Astrocyte (in vitro differentiated cells and primary cell): ENCODE measurements at regions not wholly inside any gene's neighbourhood (a gene's known extent, or its start where the extent isn't known, plus 50 kb on each side); places are given as distances from the start of the nearest gene placed in this dataset.

Experiments used
- DNase-seq: peaks from one replicate; pipeline ENCODE4 v3.0.0-alpha.2; 2010; ENCODE audit warnings: low read depth
- FAIRE-seq: peaks from 2 replicates; lab custom pipeline; 2011; peaks lifted over from hg19 to GRCh38; lab: Jason Lieb, UNC
- H2AFZ ChIP-seq: 2 replicates; pipeline ENCODE4 v1.6.0; 2012; ENCODE audit warnings: low read depth, low read length, inconsistent platforms
- H3K27ac ChIP-seq: 2 replicates; pipeline ENCODE4 v1.5.1; 2011; ENCODE audit warnings: low read depth, low read length, inconsistent platforms
- H3K27me3 ChIP-seq: 2 replicates; pipeline ENCODE4 v1.6.0; 2011; ENCODE audit warnings: low read length, inconsistent platforms; ENCODE audit not compliant: insufficient read depth
- H3K36me3 ChIP-seq: 2 replicates; pipeline ENCODE4 v1.5.1; 2011; ENCODE audit warnings: low read length, inconsistent platforms; ENCODE audit not compliant: insufficient read depth
- H3K4me1 ChIP-seq: 2 replicates; pipeline ENCODE4 v1.5.1; 2011; ENCODE audit warnings: low read length, inconsistent platforms; ENCODE audit not compliant: insufficient read depth
- H3K4me2 ChIP-seq: 2 replicates; pipeline ENCODE4 v1.6.0; 2012; ENCODE audit warnings: low read length, inconsistent platforms
- H3K4me3 ChIP-seq: 2 replicates; pipeline ENCODE4 v1.5.1; 2011; ENCODE audit warnings: low read depth, mild to moderate bottlenecking, low read length, inconsistent platforms; ENCODE audit not compliant: insufficient read depth
- H3K79me2 ChIP-seq: 2 replicates; pipeline ENCODE4 v1.6.0; 2012; ENCODE audit warnings: mild to moderate bottlenecking, low read length, inconsistent platforms; ENCODE audit not compliant: insufficient read depth
- H3K9ac ChIP-seq: 2 replicates; pipeline ENCODE4 v1.6.0; 2012; ENCODE audit warnings: mild to moderate bottlenecking, low read length, inconsistent platforms
- H3K9me3 ChIP-seq: 2 replicates; pipeline ENCODE4 v1.5.1; 2012; ENCODE audit warnings: low read depth, mild to moderate bottlenecking, low read length, inconsistent platforms; ENCODE audit not compliant: insufficient read depth
- H4K20me1 ChIP-seq: 2 replicates; pipeline ENCODE4 v1.6.0; 2012; ENCODE audit warnings: low read length, inconsistent platforms; ENCODE audit not compliant: insufficient read depth
- H3K27ac Mint-ChIP-seq: one replicate; pipeline ENCODE4 v1.8.0; 2021; ENCODE audit warnings: mild to moderate bottlenecking, mixed read lengths; ENCODE audit not compliant: unreplicated experiment
- H3K27me3 Mint-ChIP-seq: one replicate; pipeline ENCODE4 v1.8.0; 2021; ENCODE audit warnings: low read depth, mixed read lengths; ENCODE audit not compliant: unreplicated experiment
- H3K36me3 Mint-ChIP-seq: one replicate; pipeline ENCODE4 v1.8.0; 2021; ENCODE audit warnings: low read depth, mixed read lengths; ENCODE audit not compliant: unreplicated experiment
- H3K4me1 Mint-ChIP-seq: one replicate; pipeline ENCODE4 v1.8.0; 2021; ENCODE audit warnings: low read depth, mixed read lengths; ENCODE audit not compliant: unreplicated experiment
- H3K4me3 Mint-ChIP-seq: one replicate; pipeline ENCODE4 v1.8.0; 2021; ENCODE audit warnings: mild to moderate bottlenecking, moderate library complexity, mixed read lengths; ENCODE audit not compliant: unreplicated experiment
- H3K9me3 Mint-ChIP-seq: one replicate; pipeline ENCODE4 v1.8.0; 2021; ENCODE audit warnings: mild to moderate bottlenecking, mixed read lengths; ENCODE audit not compliant: unreplicated experiment
- CTCF ChIP-seq: IDR thresholded peaks from 2 replicates; pipeline ENCODE4 v1.5.1; 2011; ENCODE audit warnings: low read depth, mild to moderate bottlenecking, inconsistent platforms, low read length, moderate library complexity; ENCODE audit not compliant: insufficient read depth
- EZH2 ChIP-seq: IDR thresholded peaks from 2 replicates; pipeline ENCODE4 v1.6.1; 2012; ENCODE audit warnings: mild to moderate bottlenecking, low read length, inconsistent platforms; ENCODE audit not compliant: insufficient read depth

GRCh38 chr2:81991282-81991681 lies 1686.7 kb upstream of the LRRTM1 start:
- H3K36me3 Mint-ChIP-seq, result no peaks in the 10 kb centered on the region

GRCh38 chr2:81987370-81987769 lies 1682.8 kb upstream of the LRRTM1 start:
- H3K4me2 ChIP-seq, result no peak overlapping the region
- TF ChIP-seq EZH2 (no peak), CTCF (no peak)
- no peaks in the 10 kb centered on the region for H3K79me2 ChIP-seq
- H2AFZ ChIP-seq, result no peak overlapping the region
- H3K27ac ChIP-seq, result no peak overlapping the region
- FAIRE-seq (no peak), DNase-seq (no peak)
- H3K9me3 ChIP-seq, result no peaks in the 10 kb centered on the region
- H3K4me1 Mint-ChIP-seq, result peaks cover 4% of the 10 kb centered on the region
- H3K4me1 ChIP-seq, result no peaks in the 10 kb centered on the region
- H3K27me3 ChIP-seq, result no peaks in the 10 kb centered on the region
- H3K4me3 Mint-ChIP-seq, result no peak overlapping the region
- H3K36me3 ChIP-seq, result no peaks in the 10 kb centered on the region
- H4K20me1 ChIP-seq, result no peaks in the 10 kb centered on the region
- H3K36me3 Mint-ChIP-seq, result no peaks in the 10 kb centered on the region
- no peak overlapping the region for H3K27ac Mint-ChIP-seq
- no peak overlapping the region for H3K4me3 ChIP-seq
- H3K27me3 Mint-ChIP-seq, result no peaks in the 10 kb centered on the region
- H3K9me3 Mint-ChIP-seq, result peaks cover 6% of the 10 kb centered on the region
- no peak overlapping the region for H3K9ac ChIP-seq

More at GRCh38 chr2:81991282-81991681, 1686.7 kb upstream of the LRRTM1 start:
- Mint-ChIP-seq H3K27me3 (no peaks in the 10 kb centered on the region), H3K27ac (no peak overlapping the region), H3K9me3 (no peaks in the 10 kb centered on the region), H3K4me1 (no peaks in the 10 kb centered on the region), H3K4me3 (no peak overlapping the region)
- Histone ChIP-seq H2AFZ (no peak overlapping the region), H3K27me3 (no peaks in the 10 kb centered on the region), H3K9ac (no peak overlapping the region), H3K9me3 (no peaks in the 10 kb centered on the region), H3K4me3 (no peak overlapping the region), H3K36me3 (no peaks in the 10 kb centered on the region), H3K27ac (no peak overlapping the region), H3K4me1 (no peaks in the 10 kb centered on the region), H4K20me1 (no peaks in the 10 kb centered on the region), H3K79me2 (no peaks in the 10 kb centered on the region), H3K4me2 (no peak overlapping the region)
- no peak for TF ChIP-seq EZH2
- TF ChIP-seq CTCF, result no peak
- DNase-seq (no peak), FAIRE-seq (no peak)

GRCh38 chr2:81984969-81985637 lies 1680.6 kb upstream of the LRRTM1 start:
- Histone ChIP-seq H3K4me2 (no peak overlapping the region), H3K4me3 (no peak overlapping the region), H3K36me3 (no peaks in the 10 kb centered on the region), H3K79me2 (no peaks in the 10 kb centered on the region), H3K9me3 (no peaks in the 10 kb centered on the region), H3K9ac (no peak overlapping the region), H4K20me1 (no peaks in the 10 kb centered on the region), H3K27ac (no peak overlapping the region), H2AFZ (no peak overlapping the region), H3K27me3 (no peaks in the 10 kb centered on the region), H3K4me1 (no peaks in the 10 kb centered on the region)
- H3K4me1 Mint-ChIP-seq, result peaks cover 4% of the 10 kb centered on the region
- DNase-seq (no peak), FAIRE-seq (no peak)
- no peak overlapping the region for H3K27ac Mint-ChIP-seq
- no peak overlapping the region for H3K4me3 Mint-ChIP-seq
- peaks cover 6% of the 10 kb centered on the region for H3K9me3 Mint-ChIP-seq
- TF ChIP-seq CTCF (no peak), EZH2 (no peak)
- no peaks in the 10 kb centered on the region for H3K36me3 Mint-ChIP-seq
- H3K27me3 Mint-ChIP-seq, result no peaks in the 10 kb centered on the region
